Dermis microvascular lymphatic vessel endothelial cell (primary cell): ENCODE measurements at regions not wholly inside any gene's neighbourhood (a gene's known extent, or its start where the extent isn't known, plus 50 kb on each side); places are given as distances from the start of the nearest gene placed in this dataset.
A peak's percentile ranks its signal among the peaks of the same experiment; 100 is the strongest.

ENCODE experiments used
- DNase-seq, 2 donors: peaks; one replicate each; pipeline versions ENCODE4 v3.0.0 to v3.0.0-alpha.2; 2010; ENCODE audit warnings: low read depth in 2 of 2

- DNase-seq, result no peak
Measured at GRCh38 chr14:85391455-85391854, 138.5 kb upstream of the FLRT2 start.

- no peak for DNase-seq
Measured at GRCh38 chr14:85391892-85392291, 138.1 kb upstream of the FLRT2 start.

- no peak for DNase-seq
Measured at GRCh38 chr14:85399186-85399585, 130.8 kb upstream of the FLRT2 start.

- DNase-seq, result no peak
Measured at GRCh38 chr14:85400678-85401077, 129.3 kb upstream of the FLRT2 start.

GRCh38 chr14:85401384-85401783, 128.6 kb upstream of the FLRT2 start:
- DNase-seq, result peak in 1 of 2 donors; percentile 29

GRCh38 chr14:85402569-85403162, 127.3 kb upstream of the FLRT2 start:
- DNase-seq, result peak; percentile 72 to 85

- no peak for DNase-seq
Measured at GRCh38 chr14:85409481-85410210, 120.3 kb upstream of the FLRT2 start.

GRCh38 chr14:85412756-85413155, 117.2 kb upstream of the FLRT2 start:
- no peak for DNase-seq

GRCh38 chr14:85413836-85414526, 116.0 kb upstream of the FLRT2 start:
- DNase-seq, result peak in 1 of 2 donors; percentile 41

GRCh38 chr14:85415015-85415712, 114.8 kb upstream of the FLRT2 start:
- peak; percentile 96 to 97 for DNase-seq

- DNase-seq, result peak; percentile 69 to 93
Measured at GRCh38 chr14:85416771-85417170, 113.2 kb upstream of the FLRT2 start.

GRCh38 chr14:85417396-85417795, 112.5 kb upstream of the FLRT2 start:
- DNase-seq, result peak in 1 of 2 donors; percentile 51

GRCh38 chr14:85418721-85419120, 111.2 kb upstream of the FLRT2 start:
- DNase-seq, result no peak

- no peak for DNase-seq
Measured at GRCh38 chr14:85420278-85420677, 109.7 kb upstream of the FLRT2 start.

GRCh38 chr14:85420707-85421106, 109.2 kb upstream of the FLRT2 start:
- DNase-seq, result no peak

- no peak for DNase-seq
Measured at GRCh38 chr14:85421186-85421877, 108.6 kb upstream of the FLRT2 start.

- DNase-seq, result no peak
Measured at GRCh38 chr14:85423889-85424288, 106.1 kb upstream of the FLRT2 start.

- DNase-seq, result no peak
Measured at GRCh38 chr14:85425507-85425906, 104.4 kb upstream of the FLRT2 start.

GRCh38 chr14:85426068-85426935, 103.6 kb upstream of the FLRT2 start:
- no peak for DNase-seq

GRCh38 chr14:85428926-85429325, 101.0 kb upstream of the FLRT2 start:
- DNase-seq, result no peak
